T-helper 17 cell (primary cell): ENCODE measurements at regions not wholly inside any gene's neighbourhood (a gene's known extent, or its start where the extent isn't known, plus 50 kb on each side); places are given as distances from the start of the nearest gene placed in this dataset.

Source experiments
- ATAC-seq: fragments of 150-1000 bp; cut with Tn5 transposase; 2 replicates; pipeline ENCODE4 v1.10.0; 2021; ENCODE audit warnings: mild to moderate bottlenecking, moderate library complexity
- DNase-seq, 3 donors: peaks; one replicate each; pipeline versions ENCODE4 v3.0.0 to v3.0.0-alpha.2; 2020 to 2021
- H3K9me3 ChIP-seq: one replicate; pipeline ENCODE4 v1.7.0; 2013; ENCODE audit warnings: low read length, mild to moderate bottlenecking; ENCODE audit not compliant: control insufficient read depth, poor library complexity, severe bottlenecking
- H3K27ac Mint-ChIP-seq: one replicate; pipeline ENCODE4 v1.8.0; 2022; ENCODE audit warnings: mild to moderate bottlenecking, moderate library complexity, mixed read lengths
- H3K27me3 Mint-ChIP-seq: one replicate; pipeline ENCODE4 v1.8.0; 2022; ENCODE audit warnings: mixed read lengths
- H3K36me3 Mint-ChIP-seq: one replicate; pipeline ENCODE4 v1.8.0; 2022; ENCODE audit warnings: low read depth, mixed read lengths
- H3K4me1 Mint-ChIP-seq: one replicate; pipeline ENCODE4 v1.8.0; 2022; ENCODE audit warnings: mild to moderate bottlenecking, mixed read lengths
- H3K4me3 Mint-ChIP-seq: one replicate; pipeline ENCODE4 v1.8.0; 2022; ENCODE audit warnings: mild to moderate bottlenecking, moderate library complexity, mixed read lengths

GRCh38 chr3:18513091-18513490 lies 88.0 kb upstream of the SATB1 start:
- H3K27ac Mint-ChIP-seq = no peak overlapping the region
- H3K27me3 Mint-ChIP-seq = no peaks in the 10 kb centered on the region
- H3K4me3 Mint-ChIP-seq = no peak overlapping the region
- H3K36me3 Mint-ChIP-seq = no peaks in the 10 kb centered on the region
- ATAC-seq (no peak), DNase-seq (no peak)
- no peaks in the 10 kb centered on the region for H3K9me3 ChIP-seq
- H3K4me1 Mint-ChIP-seq = no peaks in the 10 kb centered on the region

GRCh38 chr3:18512007-18512406 lies 86.9 kb upstream of the SATB1 start:
- Mint-ChIP-seq H3K4me1 (no peaks in the 10 kb centered on the region), H3K27ac (no peak overlapping the region), H3K27me3 (no peaks in the 10 kb centered on the region), H3K36me3 (no peaks in the 10 kb centered on the region), H3K4me3 (no peak overlapping the region)
- H3K9me3 ChIP-seq = no peaks in the 10 kb centered on the region
- DNase-seq (no peak), ATAC-seq (no peak)

- no peak overlapping the region for H3K4me3 Mint-ChIP-seq
- DNase-seq (no peak), ATAC-seq (no peak)
- no peaks in the 10 kb centered on the region for H3K36me3 Mint-ChIP-seq
- H3K4me1 Mint-ChIP-seq = no peaks in the 10 kb centered on the region
- H3K27me3 Mint-ChIP-seq = no peaks in the 10 kb centered on the region
- H3K9me3 ChIP-seq = no peaks in the 10 kb centered on the region
- no peak overlapping the region for H3K27ac Mint-ChIP-seq
Observed at GRCh38 chr3:18510947-18511346, 85.8 kb upstream of the SATB1 start.

GRCh38 chr3:18507333-18507732 lies 82.2 kb upstream of the SATB1 start:
- DNase-seq = no peak
- H3K27ac Mint-ChIP-seq = no peak overlapping the region
- no peak overlapping the region for H3K4me3 Mint-ChIP-seq
- H3K9me3 ChIP-seq = no peaks in the 10 kb centered on the region
- no peaks in the 10 kb centered on the region for H3K4me1 Mint-ChIP-seq
- ATAC-seq = peak; percentile 21
- no peaks in the 10 kb centered on the region for H3K36me3 Mint-ChIP-seq
- H3K27me3 Mint-ChIP-seq = no peaks in the 10 kb centered on the region

GRCh38 chr3:18505056-18505455 lies 79.9 kb upstream of the SATB1 start:
- Mint-ChIP-seq H3K27me3 (no peaks in the 10 kb centered on the region), H3K36me3 (no peaks in the 10 kb centered on the region), H3K27ac (no peak overlapping the region), H3K4me3 (no peak overlapping the region), H3K4me1 (peaks cover 3% of the 10 kb centered on the region)
- no peaks in the 10 kb centered on the region for H3K9me3 ChIP-seq
- ATAC-seq (no peak), DNase-seq (no peak)

- DNase-seq (no peak), ATAC-seq (no peak)
- Mint-ChIP-seq H3K4me1 (peaks cover 13% of the 10 kb centered on the region), H3K27ac (peak overlapping the region; percentile 8), H3K36me3 (no peaks in the 10 kb centered on the region), H3K27me3 (no peaks in the 10 kb centered on the region), H3K4me3 (no peak overlapping the region)
- no peaks in the 10 kb centered on the region for H3K9me3 ChIP-seq
Observed at GRCh38 chr3:18501679-18502343, 76.7 kb upstream of the SATB1 start.

GRCh38 chr3:18500322-18500721 lies 75.2 kb upstream of the SATB1 start:
- Mint-ChIP-seq H3K4me3 (no peak overlapping the region), H3K27ac (peak overlapping the region; percentile 84), H3K4me1 (peaks cover 13% of the 10 kb centered on the region), H3K27me3 (no peaks in the 10 kb centered on the region), H3K36me3 (no peaks in the 10 kb centered on the region)
- H3K9me3 ChIP-seq = no peaks in the 10 kb centered on the region
- no peak for ATAC-seq
- DNase-seq = no peak

GRCh38 chr3:18499301-18499700 lies 74.2 kb upstream of the SATB1 start:
- Mint-ChIP-seq H3K27ac (peak overlapping the region; percentile 84), H3K4me3 (no peak overlapping the region), H3K27me3 (no peaks in the 10 kb centered on the region), H3K4me1 (peaks cover 13% of the 10 kb centered on the region), H3K36me3 (no peaks in the 10 kb centered on the region)
- peak in 1 of 3 donors; percentile 4 for DNase-seq
- ATAC-seq = peak; percentile 93
- H3K9me3 ChIP-seq = no peaks in the 10 kb centered on the region

GRCh38 chr3:18494251-18494650 lies 69.1 kb upstream of the SATB1 start:
- H3K27me3 Mint-ChIP-seq = no peaks in the 10 kb centered on the region
- ATAC-seq (no peak), DNase-seq (no peak)
- H3K4me1 Mint-ChIP-seq = peaks cover 13% of the 10 kb centered on the region
- H3K4me3 Mint-ChIP-seq = no peak overlapping the region
- peaks cover 2% of the 10 kb centered on the region for H3K36me3 Mint-ChIP-seq
- no peak overlapping the region for H3K27ac Mint-ChIP-seq
- H3K9me3 ChIP-seq = no peaks in the 10 kb centered on the region

- Mint-ChIP-seq H3K27me3 (no peaks in the 10 kb centered on the region), H3K27ac (no peak overlapping the region), H3K36me3 (peaks cover 2% of the 10 kb centered on the region), H3K4me1 (peaks cover 12% of the 10 kb centered on the region), H3K4me3 (no peak overlapping the region)
- H3K9me3 ChIP-seq = no peaks in the 10 kb centered on the region
- no peak for DNase-seq
- ATAC-seq = no peak
Observed at GRCh38 chr3:18489939-18490338, 64.8 kb upstream of the SATB1 start.

GRCh38 chr3:18483226-18483625 lies 58.1 kb upstream of the SATB1 start:
- DNase-seq (no peak), ATAC-seq (no peak)
- no peak overlapping the region for H3K4me3 Mint-ChIP-seq
- no peaks in the 10 kb centered on the region for H3K27me3 Mint-ChIP-seq
- H3K4me1 Mint-ChIP-seq = peaks cover 2% of the 10 kb centered on the region
- no peak overlapping the region for H3K27ac Mint-ChIP-seq
- no peaks in the 10 kb centered on the region for H3K36me3 Mint-ChIP-seq
- no peaks in the 10 kb centered on the region for H3K9me3 ChIP-seq

- ATAC-seq = no peak
- no peaks in the 10 kb centered on the region for H3K9me3 ChIP-seq
- no peak overlapping the region for H3K27ac Mint-ChIP-seq
- no peaks in the 10 kb centered on the region for H3K27me3 Mint-ChIP-seq
- no peak overlapping the region for H3K4me3 Mint-ChIP-seq
- DNase-seq = no peak
- peaks cover 2% of the 10 kb centered on the region for H3K4me1 Mint-ChIP-seq
- no peaks in the 10 kb centered on the region for H3K36me3 Mint-ChIP-seq
Observed at GRCh38 chr3:18481946-18482548, 56.9 kb upstream of the SATB1 start.

- DNase-seq (no peak), ATAC-seq (no peak)
- no peaks in the 10 kb centered on the region for H3K36me3 Mint-ChIP-seq
- H3K27me3 Mint-ChIP-seq = no peaks in the 10 kb centered on the region
- H3K4me3 Mint-ChIP-seq = no peak overlapping the region
- H3K4me1 Mint-ChIP-seq = no peaks in the 10 kb centered on the region
- no peaks in the 10 kb centered on the region for H3K9me3 ChIP-seq
- H3K27ac Mint-ChIP-seq = no peak overlapping the region
Observed at GRCh38 chr3:18477620-18478019, 52.5 kb upstream of the SATB1 start.
